Hematopoietic multipotent progenitor cell treated with erythropoietin and hydrocortisone succinate and interleukin-3 and kit ligand, for 17 days (in vitro differentiated cells): ENCODE measurements at regions not wholly inside any gene's neighbourhood (a gene's known extent, or its start where the extent isn't known, plus 50 kb on each side); places are given as distances from the start of the nearest gene placed in this dataset.

Experiments used
- DNase-seq: peaks from one replicate; pipeline ENCODE4 v3.0.0-alpha.2; 2015; ENCODE audit warnings: low spot score

GRCh38 chr7:41237956-41238355, 464.9 kb downstream of the INHBA start:
- DNase-seq = no peak

- no peak for DNase-seq
Observed at GRCh38 chr7:41232086-41232485, 470.8 kb downstream of the INHBA start.

- DNase-seq = no peak
Observed at GRCh38 chr7:41224063-41224763, 478.7 kb downstream of the INHBA start.

GRCh38 chr7:41222746-41223145, 480.1 kb downstream of the INHBA start:
- no peak for DNase-seq

- DNase-seq = no peak
Observed at GRCh38 chr7:41220266-41220665, 482.6 kb downstream of the INHBA start.

GRCh38 chr7:41219276-41219675, 483.6 kb downstream of the INHBA start:
- no peak for DNase-seq

GRCh38 chr7:41217306-41217705, 485.6 kb downstream of the INHBA start:
- DNase-seq = no peak

GRCh38 chr7:41207141-41207540, 495.7 kb downstream of the INHBA start:
- DNase-seq = no peak

GRCh38 chr7:41206267-41206666, 496.6 kb downstream of the INHBA start:
- DNase-seq = no peak

- DNase-seq = no peak
Observed at GRCh38 chr7:41205600-41205999, 497.3 kb downstream of the INHBA start.

- no peak for DNase-seq
Observed at GRCh38 chr7:41203542-41203941, 499.3 kb downstream of the INHBA start.

GRCh38 chr7:41201021-41201420, 501.9 kb downstream of the INHBA start:
- DNase-seq = no peak

GRCh38 chr7:41199136-41199535, 503.8 kb downstream of the INHBA start:
- no peak for DNase-seq

GRCh38 chr7:41198502-41198901, 504.4 kb downstream of the INHBA start:
- no peak for DNase-seq

- DNase-seq = no peak
Observed at GRCh38 chr7:41197769-41198168, 505.1 kb downstream of the INHBA start.

GRCh38 chr7:41193738-41194282, 509.1 kb downstream of the INHBA start:
- DNase-seq = no peak

- DNase-seq = no peak
Observed at GRCh38 chr7:41190581-41190980, 512.3 kb downstream of the INHBA start.

- no peak for DNase-seq
Observed at GRCh38 chr7:41189866-41190265, 513.0 kb downstream of the INHBA start.

GRCh38 chr7:41188163-41189130, 514.4 kb downstream of the INHBA start:
- no peak for DNase-seq

- DNase-seq = no peak
Observed at GRCh38 chr7:41187322-41187721, 515.6 kb downstream of the INHBA start.

GRCh38 chr7:41185851-41186250, 517.0 kb downstream of the INHBA start:
- DNase-seq = no peak

GRCh38 chr7:41183741-41184140, 519.1 kb downstream of the INHBA start:
- no peak for DNase-seq

GRCh38 chr7:41182782-41183181, 520.1 kb downstream of the INHBA start:
- DNase-seq = no peak
